ENCODE measurements at regions not wholly inside any gene's neighbourhood (a gene's known extent, or its start where the extent isn't known, plus 50 kb on each side); places are given as distances from the start of the nearest gene placed in this dataset.
"Not testable (repeated sequence)": the region's sequence is repeated elsewhere in the genome, so short reads cannot be mapped to it uniquely, and the experiment has no call there.

- TF ChIP-seq CTCF (IDR thresholded peaks at IDR 0.05; ENCODE audit: low read length); EZH2 (IDR thresholded peaks at IDR 0.05; ENCODE audit: borderline replicate concordance, low read length): not testable (repeated sequence)
Measured at GRCh38 chr22:27610164-27610563, 191.4 kb downstream of the MN1 start.

Data from OCI-LY1 (cell line).